ENCODE measurements at regions not wholly inside any gene's neighbourhood (a gene's known extent, or its start where the extent isn't known, plus 50 kb on each side); places are given as distances from the start of the nearest gene placed in this dataset.
A peak's percentile ranks its signal among the peaks of the same experiment; 100 is the strongest.

- Histone ChIP-seq H3K23ac (ENCODE audit: low read length) (no peak overlapping the region), H3K18ac (ENCODE audit: low read length) (no peak overlapping the region), H2BK5ac (ENCODE audit: low read length) (no peak overlapping the region), H4K5ac (ENCODE audit: low read length) (no peak overlapping the region), H3K4ac (ENCODE audit: low read depth, low read length) (no peak overlapping the region), H3K79me2 (ENCODE audit: control insufficient read depth, insufficient read depth, low read length) (no peaks in the 10 kb centered on the region), H3K56ac (ENCODE audit: low read length) (no peak overlapping the region), H2BK120ac (ENCODE audit: low read depth, low read length) (no peak overlapping the region), H4K8ac (ENCODE audit: low read depth, low read length) (no peak overlapping the region), H2AK5ac (ENCODE audit: low read length) (no peak overlapping the region), H3K4me2 (ENCODE audit: low read length) (no peak overlapping the region), H3K4me1 (ENCODE audit: control insufficient read depth, low read depth, low read length) (no peaks in the 10 kb centered on the region), H3K36me3 (ENCODE audit: control insufficient read depth, insufficient read depth, low read length) (no peaks in the 10 kb centered on the region), H3K27ac (ENCODE audit: low read depth, low read length) (no peak overlapping the region), H3K4me3 (ENCODE audit: low read length) (no peak overlapping the region), H3K9ac (ENCODE audit: low read length) (no peak overlapping the region), H3K79me1 (ENCODE audit: low read length) (no peaks in the 10 kb centered on the region), H2BK15ac (replicated peaks; ENCODE audit: low read depth) (no peak overlapping the region), H3K27me3 (ENCODE audit: insufficient read depth, low read length, poor library complexity) (no peaks in the 10 kb centered on the region)
- peak; percentile 86 for DNase-seq
- no CpG with 5 or more reads among the region's 2 CpGs for WGBS (ENCODE audit: extremely low coverage, insufficient coverage, low lambda C conversion rate)
These were observed 470.2 kb upstream of the PROK2 start for GRCh38 chr3:72255191-72255590.

GRCh38 chr3:72254483-72254882 is 469.5 kb upstream of the PROK2 start:
- no peak overlapping the region for H2AK5ac ChIP-seq (ENCODE audit: low read length)
- no peak overlapping the region for H3K9ac ChIP-seq (ENCODE audit: low read length)
- H3K18ac ChIP-seq (ENCODE audit: low read length) = no peak overlapping the region
- no peak overlapping the region for H3K4me2 ChIP-seq (ENCODE audit: low read length)
- no peak overlapping the region for H3K4ac ChIP-seq (ENCODE audit: low read depth, low read length)
- no peaks in the 10 kb centered on the region for H3K79me1 ChIP-seq (ENCODE audit: low read length)
- H4K8ac ChIP-seq (ENCODE audit: low read depth, low read length) = no peak overlapping the region
- H3K23ac ChIP-seq (ENCODE audit: low read length) = no peak overlapping the region
- no peaks in the 10 kb centered on the region for H3K79me2 ChIP-seq (ENCODE audit: control insufficient read depth, insufficient read depth, low read length)
- no peaks in the 10 kb centered on the region for H3K36me3 ChIP-seq (ENCODE audit: control insufficient read depth, insufficient read depth, low read length)
- H2BK120ac ChIP-seq (ENCODE audit: low read depth, low read length) = no peak overlapping the region
- DNase-seq = no peak
- WGBS (ENCODE audit: extremely low coverage, insufficient coverage, low lambda C conversion rate) = no CpG with 5 or more reads among the region's 2 CpGs
- H2BK5ac ChIP-seq (ENCODE audit: low read length) = no peak overlapping the region
- H3K4me3 ChIP-seq (ENCODE audit: low read length) = no peak overlapping the region
- H3K27ac ChIP-seq (ENCODE audit: low read depth, low read length) = no peak overlapping the region
- no peak overlapping the region for H2BK15ac ChIP-seq (replicated peaks; ENCODE audit: low read depth)
- no peaks in the 10 kb centered on the region for H3K4me1 ChIP-seq (ENCODE audit: control insufficient read depth, low read depth, low read length)
- H4K5ac ChIP-seq (ENCODE audit: low read length) = no peak overlapping the region
- no peak overlapping the region for H3K56ac ChIP-seq (ENCODE audit: low read length)
- no peaks in the 10 kb centered on the region for H3K27me3 ChIP-seq (ENCODE audit: insufficient read depth, low read length, poor library complexity)

GRCh38 chr3:72250725-72251124 is 465.8 kb upstream of the PROK2 start:
- Histone ChIP-seq H3K4me2 (ENCODE audit: low read length) (no peak overlapping the region), H2BK120ac (ENCODE audit: low read depth, low read length) (no peak overlapping the region), H3K9ac (ENCODE audit: low read length) (no peak overlapping the region), H3K4me3 (ENCODE audit: low read length) (no peak overlapping the region), H3K36me3 (ENCODE audit: control insufficient read depth, insufficient read depth, low read length) (no peaks in the 10 kb centered on the region), H3K27me3 (ENCODE audit: insufficient read depth, low read length, poor library complexity) (no peaks in the 10 kb centered on the region), H3K4ac (ENCODE audit: low read depth, low read length) (no peak overlapping the region), H2BK15ac (replicated peaks; ENCODE audit: low read depth) (no peak overlapping the region), H3K27ac (ENCODE audit: low read depth, low read length) (no peak overlapping the region), H3K79me2 (ENCODE audit: control insufficient read depth, insufficient read depth, low read length) (no peaks in the 10 kb centered on the region), H3K18ac (ENCODE audit: low read length) (no peak overlapping the region), H2BK5ac (ENCODE audit: low read length) (no peak overlapping the region), H3K56ac (ENCODE audit: low read length) (no peak overlapping the region), H2AK5ac (ENCODE audit: low read length) (no peak overlapping the region), H3K23ac (ENCODE audit: low read length) (no peak overlapping the region), H3K79me1 (ENCODE audit: low read length) (no peaks in the 10 kb centered on the region), H4K5ac (ENCODE audit: low read length) (no peak overlapping the region), H4K8ac (ENCODE audit: low read depth, low read length) (no peak overlapping the region), H3K4me1 (ENCODE audit: control insufficient read depth, low read depth, low read length) (no peaks in the 10 kb centered on the region)
- no peak for DNase-seq
- WGBS (ENCODE audit: extremely low coverage, insufficient coverage, low lambda C conversion rate) = no CpG with 5 or more reads among the region's 2 CpGs

- Histone ChIP-seq H4K8ac (ENCODE audit: low read depth, low read length) (no peak overlapping the region), H3K4ac (ENCODE audit: low read depth, low read length) (no peak overlapping the region), H3K4me3 (ENCODE audit: low read length) (no peak overlapping the region), H3K4me2 (ENCODE audit: low read length) (no peak overlapping the region), H2BK5ac (ENCODE audit: low read length) (no peak overlapping the region), H2AK5ac (ENCODE audit: low read length) (no peak overlapping the region), H2BK15ac (replicated peaks; ENCODE audit: low read depth) (no peak overlapping the region), H3K18ac (ENCODE audit: low read length) (no peak overlapping the region), H3K79me2 (ENCODE audit: control insufficient read depth, insufficient read depth, low read length) (no peaks in the 10 kb centered on the region), H3K9ac (ENCODE audit: low read length) (no peak overlapping the region), H3K27ac (ENCODE audit: low read depth, low read length) (no peak overlapping the region), H3K36me3 (ENCODE audit: control insufficient read depth, insufficient read depth, low read length) (no peaks in the 10 kb centered on the region), H3K27me3 (ENCODE audit: insufficient read depth, low read length, poor library complexity) (no peaks in the 10 kb centered on the region), H2BK120ac (ENCODE audit: low read depth, low read length) (no peak overlapping the region), H3K23ac (ENCODE audit: low read length) (no peak overlapping the region), H4K5ac (ENCODE audit: low read length) (no peak overlapping the region), H3K4me1 (ENCODE audit: control insufficient read depth, low read depth, low read length) (no peaks in the 10 kb centered on the region), H3K56ac (ENCODE audit: low read length) (no peak overlapping the region), H3K79me1 (ENCODE audit: low read length) (no peaks in the 10 kb centered on the region)
- WGBS (ENCODE audit: extremely low coverage, insufficient coverage, low lambda C conversion rate) = no CpG with 5 or more reads among the region's 3 CpGs
- no peak for DNase-seq
These were observed 463.9 kb upstream of the PROK2 start for GRCh38 chr3:72248869-72249268.

GRCh38 chr3:72248389-72248761 is 463.4 kb upstream of the PROK2 start:
- Histone ChIP-seq H3K27ac (ENCODE audit: low read depth, low read length) (no peak overlapping the region), H3K79me2 (ENCODE audit: control insufficient read depth, insufficient read depth, low read length) (no peaks in the 10 kb centered on the region), H3K9ac (ENCODE audit: low read length) (no peak overlapping the region), H3K18ac (ENCODE audit: low read length) (no peak overlapping the region), H2BK120ac (ENCODE audit: low read depth, low read length) (no peak overlapping the region), H3K79me1 (ENCODE audit: low read length) (no peaks in the 10 kb centered on the region), H3K36me3 (ENCODE audit: control insufficient read depth, insufficient read depth, low read length) (no peaks in the 10 kb centered on the region), H4K5ac (ENCODE audit: low read length) (no peak overlapping the region), H3K4me1 (ENCODE audit: control insufficient read depth, low read depth, low read length) (no peaks in the 10 kb centered on the region), H4K8ac (ENCODE audit: low read depth, low read length) (no peak overlapping the region), H3K56ac (ENCODE audit: low read length) (no peak overlapping the region), H3K4ac (ENCODE audit: low read depth, low read length) (no peak overlapping the region), H3K4me2 (ENCODE audit: low read length) (no peak overlapping the region), H3K27me3 (ENCODE audit: insufficient read depth, low read length, poor library complexity) (no peaks in the 10 kb centered on the region), H3K23ac (ENCODE audit: low read length) (no peak overlapping the region), H2BK15ac (replicated peaks; ENCODE audit: low read depth) (no peak overlapping the region), H2BK5ac (ENCODE audit: low read length) (no peak overlapping the region), H3K4me3 (ENCODE audit: low read length) (no peak overlapping the region), H2AK5ac (ENCODE audit: low read length) (no peak overlapping the region)
- no CpG with 5 or more reads among the region's 1 CpG for WGBS (ENCODE audit: extremely low coverage, insufficient coverage, low lambda C conversion rate)
- no peak for DNase-seq

GRCh38 chr3:72247645-72248388 is 462.9 kb upstream of the PROK2 start:
- no peak overlapping the region for H3K4me3 ChIP-seq (ENCODE audit: low read length)
- H2AK5ac ChIP-seq (ENCODE audit: low read length) = no peak overlapping the region
- H3K36me3 ChIP-seq (ENCODE audit: control insufficient read depth, insufficient read depth, low read length) = no peaks in the 10 kb centered on the region
- no peaks in the 10 kb centered on the region for H3K4me1 ChIP-seq (ENCODE audit: control insufficient read depth, low read depth, low read length)
- no peaks in the 10 kb centered on the region for H3K79me2 ChIP-seq (ENCODE audit: control insufficient read depth, insufficient read depth, low read length)
- H2BK5ac ChIP-seq (ENCODE audit: low read length) = no peak overlapping the region
- no peaks in the 10 kb centered on the region for H3K79me1 ChIP-seq (ENCODE audit: low read length)
- no peak overlapping the region for H3K56ac ChIP-seq (ENCODE audit: low read length)
- no peak overlapping the region for H3K4me2 ChIP-seq (ENCODE audit: low read length)
- H4K8ac ChIP-seq (ENCODE audit: low read depth, low read length) = no peak overlapping the region
- no peaks in the 10 kb centered on the region for H3K27me3 ChIP-seq (ENCODE audit: insufficient read depth, low read length, poor library complexity)
- no peak overlapping the region for H2BK120ac ChIP-seq (ENCODE audit: low read depth, low read length)
- H3K27ac ChIP-seq (ENCODE audit: low read depth, low read length) = no peak overlapping the region
- no peak overlapping the region for H3K4ac ChIP-seq (ENCODE audit: low read depth, low read length)
- H4K5ac ChIP-seq (ENCODE audit: low read length) = no peak overlapping the region
- no CpG with 5 or more reads among the region's 1 CpG for WGBS (ENCODE audit: extremely low coverage, insufficient coverage, low lambda C conversion rate)
- no peak for DNase-seq
- H2BK15ac ChIP-seq (replicated peaks; ENCODE audit: low read depth) = no peak overlapping the region
- no peak overlapping the region for H3K9ac ChIP-seq (ENCODE audit: low read length)
- H3K23ac ChIP-seq (ENCODE audit: low read length) = no peak overlapping the region
- no peak overlapping the region for H3K18ac ChIP-seq (ENCODE audit: low read length)

Data from mesendoderm (in vitro differentiated cells).